ENCODE measurements at regions not wholly inside any gene's neighbourhood (a gene's known extent, or its start where the extent isn't known, plus 50 kb on each side); places are given as distances from the start of the nearest gene placed in this dataset.

DNA sequence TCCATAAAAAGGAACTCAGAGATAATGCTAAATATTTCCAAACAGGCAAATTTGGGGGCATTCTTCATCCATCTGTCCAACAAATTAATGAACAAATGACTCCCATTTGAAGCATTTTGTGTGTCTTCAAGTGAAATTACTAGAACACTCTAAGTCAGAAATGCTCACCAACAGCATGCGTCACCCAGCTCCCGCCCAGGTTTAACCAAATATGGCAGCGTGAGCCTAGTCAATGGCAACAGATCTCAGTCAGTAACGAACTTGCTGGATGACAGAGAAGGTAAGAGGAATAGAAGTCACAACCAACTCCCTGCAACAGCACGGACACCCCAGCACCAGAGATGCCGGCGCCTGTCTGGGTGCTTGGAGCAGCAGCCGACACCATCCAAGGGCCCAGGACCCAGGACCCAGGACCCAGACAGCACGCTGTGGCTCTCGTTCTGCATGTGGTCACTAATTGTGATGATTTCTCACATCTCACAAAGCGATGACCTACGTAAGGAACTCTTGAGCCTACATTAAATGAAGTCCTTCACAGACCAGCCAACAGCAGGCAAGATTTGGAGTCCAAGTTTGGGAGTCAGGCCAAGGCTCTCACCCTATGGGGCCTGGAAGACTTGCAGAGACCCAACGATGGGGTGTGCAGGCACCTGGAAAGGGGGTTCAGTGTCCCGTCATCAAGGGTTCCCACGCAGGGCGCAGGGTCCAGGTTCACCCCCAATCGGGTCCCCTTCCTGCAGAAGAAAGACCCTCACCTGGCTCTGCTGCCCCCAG lies 556.9 kb downstream of the BRD1 start:
- H3K4me3 ChIP-seq (ENCODE audit: control insufficient read depth, low read depth, low read length), result no peak overlapping the region
- no peak for DNase-seq (ENCODE audit: low read depth)
- TF ChIP-seq, protein P1, sequence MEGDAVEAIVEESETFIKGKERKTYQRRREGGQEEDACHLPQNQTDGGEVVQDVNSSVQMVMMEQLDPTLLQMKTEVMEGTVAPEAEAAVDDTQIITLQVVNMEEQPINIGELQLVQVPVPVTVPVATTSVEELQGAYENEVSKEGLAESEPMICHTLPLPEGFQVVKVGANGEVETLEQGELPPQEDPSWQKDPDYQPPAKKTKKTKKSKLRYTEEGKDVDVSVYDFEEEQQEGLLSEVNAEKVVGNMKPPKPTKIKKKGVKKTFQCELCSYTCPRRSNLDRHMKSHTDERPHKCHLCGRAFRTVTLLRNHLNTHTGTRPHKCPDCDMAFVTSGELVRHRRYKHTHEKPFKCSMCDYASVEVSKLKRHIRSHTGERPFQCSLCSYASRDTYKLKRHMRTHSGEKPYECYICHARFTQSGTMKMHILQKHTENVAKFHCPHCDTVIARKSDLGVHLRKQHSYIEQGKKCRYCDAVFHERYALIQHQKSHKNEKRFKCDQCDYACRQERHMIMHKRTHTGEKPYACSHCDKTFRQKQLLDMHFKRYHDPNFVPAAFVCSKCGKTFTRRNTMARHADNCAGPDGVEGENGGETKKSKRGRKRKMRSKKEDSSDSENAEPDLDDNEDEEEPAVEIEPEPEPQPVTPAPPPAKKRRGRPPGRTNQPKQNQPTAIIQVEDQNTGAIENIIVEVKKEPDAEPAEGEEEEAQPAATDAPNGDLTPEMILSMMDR (IDR thresholded peaks at IDR 0.05; ENCODE audit: control insufficient read depth, insufficient read depth, low read depth, low read length, missing control alignments), result no peak

GRCh38 chr22:49269928-49270327 lies 557.7 kb downstream of the BRD1 start:
- no peak for DNase-seq (ENCODE audit: low read depth)
- TF ChIP-seq, protein P1 (IDR thresholded peaks at IDR 0.05; ENCODE audit: control insufficient read depth, insufficient read depth, low read depth, low read length, missing control alignments), result no peak
- no peak overlapping the region for H3K4me3 ChIP-seq (ENCODE audit: control insufficient read depth, low read depth, low read length)

GRCh38 chr22:49269371-49269770 lies 558.3 kb downstream of the BRD1 start:
- TF ChIP-seq, protein P1 (IDR thresholded peaks at IDR 0.05; ENCODE audit: control insufficient read depth, insufficient read depth, low read depth, low read length, missing control alignments), result no peak
- no peak for DNase-seq (ENCODE audit: low read depth)
- no peak overlapping the region for H3K4me3 ChIP-seq (ENCODE audit: control insufficient read depth, low read depth, low read length)

DNA sequence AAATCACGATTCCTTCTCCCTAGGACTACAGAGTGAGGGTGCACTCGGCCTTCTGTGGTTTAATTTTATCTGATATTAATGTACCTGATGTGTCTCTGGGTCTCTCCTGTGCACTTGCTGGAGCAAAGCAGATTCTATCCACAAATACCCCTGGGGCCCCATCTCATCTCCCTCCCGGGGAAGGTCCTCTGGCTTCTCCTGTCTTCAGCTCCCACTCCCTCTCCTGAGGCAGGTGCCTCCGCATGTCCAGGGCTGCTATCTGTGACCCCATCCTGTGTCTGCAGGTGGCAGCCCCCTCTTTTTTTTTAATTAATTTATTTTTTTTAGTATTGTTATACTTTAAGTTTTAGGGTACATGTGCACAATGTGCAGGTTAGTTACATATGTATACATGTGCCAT lies 558.7 kb downstream of the BRD1 start:
- no peak overlapping the region for H3K4me3 ChIP-seq (ENCODE audit: control insufficient read depth, low read depth, low read length)
- TF ChIP-seq, protein P1 (IDR thresholded peaks at IDR 0.05; ENCODE audit: control insufficient read depth, insufficient read depth, low read depth, low read length, missing control alignments), result no peak
- DNase-seq (ENCODE audit: low read depth), result no peak

GRCh38 chr22:49267996-49268395 lies 559.7 kb downstream of the BRD1 start:
- TF ChIP-seq, protein P1 (IDR thresholded peaks at IDR 0.05; ENCODE audit: control insufficient read depth, insufficient read depth, low read depth, low read length, missing control alignments), result no peak
- H3K4me3 ChIP-seq (ENCODE audit: control insufficient read depth, low read depth, low read length), result no peak overlapping the region
- DNase-seq (ENCODE audit: low read depth), result no peak

GRCh38 chr22:49266561-49267519 lies 560.8 kb downstream of the BRD1 start:
- no peak for DNase-seq (ENCODE audit: low read depth)
- no peak overlapping the region for H3K4me3 ChIP-seq (ENCODE audit: control insufficient read depth, low read depth, low read length)
- TF ChIP-seq, protein P1 (IDR thresholded peaks at IDR 0.05; ENCODE audit: control insufficient read depth, insufficient read depth, low read depth, low read length, missing control alignments), result no peak

All from AG09309 (cell line).